HG03565 (cell line): ENCODE measurements at regions not wholly inside any gene's neighbourhood (a gene's known extent, or its start where the extent isn't known, plus 50 kb on each side); places are given as distances from the start of the nearest gene placed in this dataset.
"Not testable (repeated sequence)": the region's sequence is repeated elsewhere in the genome, so short reads cannot be mapped to it uniquely, and the experiment has no call there.

ENCODE experiments used
- ATAC-seq: cut with Tn5 transposase; IDR thresholded peaks from one replicate; pipeline ENCODE4 v1.9.1; 2021; ENCODE audit warnings: mild to moderate bottlenecking, moderate library complexity; ENCODE audit not compliant: unreplicated experiment

DNA sequence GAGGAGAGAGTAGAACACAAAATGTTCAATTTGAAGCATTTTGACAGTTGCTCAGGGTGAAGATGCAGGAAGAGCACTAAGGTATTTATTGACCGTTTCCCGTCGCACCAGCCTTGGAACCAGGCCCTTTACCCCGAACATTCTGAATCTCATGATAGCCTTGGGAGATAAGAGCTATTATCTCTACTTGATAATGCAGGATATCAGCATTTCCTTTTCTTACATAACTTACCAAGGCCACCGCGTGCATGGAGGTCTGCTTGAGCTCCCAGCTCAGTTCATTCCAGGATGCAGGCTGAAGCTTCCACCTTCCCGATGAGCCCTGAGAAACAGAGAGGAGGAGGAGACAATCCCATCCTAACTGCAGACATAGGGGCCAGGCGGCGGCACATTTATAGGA is 324.2 kb upstream of the COBL start:
- ATAC-seq: no peak

DNA sequence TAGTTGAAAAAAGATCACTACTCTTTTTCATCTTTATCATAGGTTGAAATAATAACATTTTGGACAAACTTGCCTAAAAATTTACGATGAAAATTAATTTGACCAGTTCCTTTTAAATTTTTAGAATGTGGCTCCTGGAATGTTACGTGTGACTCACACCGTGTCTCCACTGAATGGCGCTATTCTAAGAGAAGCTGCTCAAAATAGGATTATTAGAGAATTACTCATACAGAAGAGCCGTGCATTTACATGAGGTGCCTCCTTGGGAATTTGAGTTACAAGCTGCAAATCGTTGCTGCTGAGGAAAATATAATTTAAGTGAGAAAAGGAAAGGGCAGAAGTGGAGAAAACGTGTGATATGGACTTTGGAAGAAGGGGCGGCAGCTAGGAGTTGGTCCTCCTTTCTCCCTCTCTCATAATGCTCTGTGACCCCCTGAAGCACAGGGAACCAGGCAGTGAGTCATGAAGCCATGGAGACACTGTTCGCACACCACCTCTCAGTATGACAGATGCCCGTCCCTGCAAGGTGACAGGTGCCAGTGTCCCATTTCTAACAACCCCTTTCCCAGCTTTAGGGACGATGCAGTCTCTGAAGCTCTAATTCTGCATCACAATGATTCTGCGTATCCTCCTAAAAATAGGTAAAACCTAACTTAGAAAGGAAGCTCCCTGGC is 323.2 kb upstream of the COBL start:
- no peak for ATAC-seq

DNA sequence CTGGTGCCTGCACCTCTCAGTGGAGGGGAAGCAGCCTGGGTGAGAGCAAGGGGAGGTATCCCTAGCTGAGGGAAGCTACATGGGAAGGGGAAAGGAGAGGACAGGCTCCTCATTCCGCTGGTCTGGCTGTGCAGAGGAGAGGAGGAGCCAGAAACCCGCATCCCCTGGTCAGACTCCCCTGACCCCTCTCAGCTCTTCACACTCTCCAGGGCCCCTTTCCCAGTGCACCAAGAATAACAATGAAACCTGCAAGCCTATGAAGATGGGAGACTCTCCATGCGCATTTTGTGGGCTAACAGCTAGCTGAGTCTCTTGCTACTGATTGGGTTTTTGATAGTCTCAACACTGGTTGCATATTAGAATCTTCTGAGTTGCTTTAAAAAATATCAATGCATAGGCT is 319.9 kb upstream of the COBL start:
- no peak for ATAC-seq

DNA sequence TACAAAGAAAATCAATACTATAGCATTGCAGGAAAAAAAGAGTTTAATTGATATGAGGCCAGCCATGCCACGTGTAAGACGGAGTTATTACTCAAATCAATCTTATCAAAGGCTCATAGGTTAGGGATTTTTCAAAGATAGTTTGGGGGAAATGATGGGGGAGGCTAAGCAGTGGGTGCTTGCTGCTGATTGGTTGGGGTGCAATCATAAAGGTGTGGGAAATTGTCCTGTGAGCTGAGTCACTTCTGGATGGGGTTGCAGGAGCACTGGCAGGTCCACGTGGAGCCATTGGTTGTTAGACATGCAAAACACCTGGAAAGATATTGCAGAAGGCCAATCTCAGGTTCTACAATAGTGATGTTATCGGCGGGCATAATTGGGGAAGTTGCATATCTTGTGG is 319.2 kb upstream of the COBL start:
- ATAC-seq: no peak

DNA sequence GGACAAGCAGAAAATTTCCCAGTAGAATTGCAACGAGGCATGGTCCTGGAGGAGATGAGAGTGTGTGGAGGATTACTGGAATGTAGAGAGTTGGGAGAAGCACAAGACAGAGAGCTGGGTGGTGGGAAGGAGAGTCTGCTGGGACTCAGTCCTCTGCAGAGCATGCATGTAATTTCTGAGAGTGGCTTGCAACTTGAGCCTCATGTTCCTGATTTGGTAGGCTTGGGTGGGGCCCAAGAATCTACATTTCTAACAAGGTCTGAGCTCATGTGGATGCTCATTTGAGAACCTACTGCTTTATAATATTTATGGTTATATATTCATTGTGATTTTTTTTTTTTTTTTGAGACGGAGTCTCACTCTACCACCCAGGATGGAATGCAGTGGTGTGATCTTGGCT is 317.9 kb upstream of the COBL start:
- no peak for ATAC-seq

DNA sequence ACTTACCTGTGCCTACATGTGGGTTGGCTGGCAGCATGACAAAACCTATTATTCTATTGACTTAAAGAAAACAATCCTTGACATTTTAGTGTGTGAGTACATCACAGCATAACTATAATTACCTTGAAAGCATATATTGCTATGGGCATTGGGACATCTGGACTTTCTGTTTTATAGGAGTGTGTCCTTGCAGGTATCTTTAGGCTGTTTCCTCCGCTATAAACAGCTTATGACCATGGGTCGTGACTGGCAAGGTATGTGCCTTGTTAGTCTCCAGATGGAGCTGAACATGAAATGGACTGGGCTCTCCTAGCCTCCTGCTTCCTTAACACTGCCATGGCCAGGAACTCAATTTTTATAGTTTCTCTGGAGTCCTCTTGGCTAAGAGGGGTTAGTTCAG is 317.4 kb upstream of the COBL start:
- no peak for ATAC-seq

DNA sequence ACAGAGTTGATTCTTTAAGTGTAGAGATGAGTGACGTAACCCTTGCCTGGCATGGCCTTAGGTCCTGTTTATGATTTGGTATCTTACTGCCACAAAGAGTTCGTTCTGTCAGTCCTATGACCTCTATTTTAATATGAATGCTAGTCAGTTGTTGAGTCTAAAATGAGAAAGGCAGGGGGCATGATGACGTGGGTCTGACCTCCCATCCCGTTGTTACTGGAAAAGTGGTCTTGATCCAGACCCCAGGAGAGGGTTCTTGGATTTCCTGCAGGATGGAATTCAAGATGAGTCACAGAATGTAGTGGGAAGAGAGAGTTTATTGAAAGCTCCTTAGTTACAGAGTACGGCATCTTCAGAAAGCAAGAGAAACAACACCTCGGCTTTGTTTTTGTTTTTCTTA is 317.0 kb upstream of the COBL start:
- ATAC-seq: no peak

DNA sequence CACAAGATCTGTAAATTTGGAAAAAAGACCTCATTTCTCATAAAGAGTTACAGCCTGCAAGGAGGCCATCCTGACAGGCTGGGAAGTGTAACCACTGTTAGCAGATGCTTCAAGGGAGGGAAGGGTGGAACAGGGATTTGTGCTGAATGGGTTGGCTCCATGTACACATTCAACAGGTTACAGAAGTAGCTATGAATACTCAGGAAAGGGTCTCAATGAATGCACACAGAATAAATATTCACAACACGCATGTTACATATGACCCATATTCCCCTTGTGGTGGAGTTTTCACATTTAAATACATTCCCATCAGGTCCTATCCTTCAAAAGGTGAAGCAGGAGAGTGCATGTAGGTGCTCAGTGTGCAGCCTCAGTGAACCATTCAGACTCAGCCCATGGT is 316.4 kb upstream of the COBL start:
- ATAC-seq: no peak

DNA sequence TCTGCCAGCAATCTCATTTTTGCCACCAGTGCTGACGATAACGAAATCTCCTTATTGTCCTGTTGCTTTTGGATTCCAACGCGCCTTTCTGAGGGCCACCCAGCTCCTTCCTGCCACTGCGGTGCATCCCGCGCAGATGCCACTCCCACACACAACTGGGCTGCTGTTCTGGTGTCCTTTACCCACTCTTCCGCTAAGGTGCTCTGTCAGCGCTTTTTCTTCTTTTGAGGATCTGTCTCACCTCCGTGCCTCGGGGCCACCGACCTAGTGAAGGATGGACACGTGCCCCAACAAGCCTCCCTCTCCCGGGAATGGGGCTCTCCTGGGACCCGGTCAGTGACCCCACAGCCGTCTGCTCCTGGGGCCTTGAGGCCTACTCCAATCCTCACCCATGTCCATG is 314.3 kb upstream of the COBL start:
- ATAC-seq: no peak

DNA sequence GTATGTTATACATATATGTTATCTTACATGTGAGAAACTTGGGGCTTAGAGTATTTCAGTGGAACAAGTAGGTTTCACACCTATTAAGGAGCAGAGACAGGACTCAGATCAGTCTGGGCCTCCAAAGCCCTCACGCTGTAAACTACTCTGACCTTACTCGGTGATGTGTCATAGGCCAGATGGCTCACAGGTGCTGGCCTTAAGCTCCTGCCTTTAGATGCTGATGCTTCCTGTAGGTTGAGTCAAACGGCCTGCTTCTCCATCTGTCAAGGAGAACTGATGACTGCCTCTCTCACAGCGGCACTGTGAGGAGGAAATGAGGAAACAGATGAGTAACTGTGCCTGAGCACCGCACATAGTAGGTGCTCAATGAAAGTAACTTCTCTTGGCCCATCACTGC is 312.6 kb upstream of the COBL start:
- no peak for ATAC-seq

DNA sequence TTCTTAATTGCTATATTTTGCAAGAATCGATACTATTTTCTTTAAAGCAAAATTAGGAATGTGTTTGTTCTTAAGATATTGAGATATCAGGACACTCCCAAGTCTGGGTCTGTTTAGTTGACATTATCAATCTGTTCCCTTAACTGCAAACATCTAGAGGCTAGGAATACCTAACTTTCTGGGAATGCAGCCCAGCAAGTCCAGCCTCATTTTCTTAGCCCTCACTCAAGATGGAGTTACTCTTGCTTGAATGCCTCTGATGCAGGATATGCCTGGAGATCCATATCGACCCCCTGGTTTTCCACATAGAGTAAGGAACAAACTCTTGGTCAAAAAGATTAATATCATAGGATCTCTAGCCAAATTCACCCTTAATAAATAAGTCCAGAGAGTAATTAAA is 305.3 kb upstream of the COBL start:
- ATAC-seq: no peak

DNA sequence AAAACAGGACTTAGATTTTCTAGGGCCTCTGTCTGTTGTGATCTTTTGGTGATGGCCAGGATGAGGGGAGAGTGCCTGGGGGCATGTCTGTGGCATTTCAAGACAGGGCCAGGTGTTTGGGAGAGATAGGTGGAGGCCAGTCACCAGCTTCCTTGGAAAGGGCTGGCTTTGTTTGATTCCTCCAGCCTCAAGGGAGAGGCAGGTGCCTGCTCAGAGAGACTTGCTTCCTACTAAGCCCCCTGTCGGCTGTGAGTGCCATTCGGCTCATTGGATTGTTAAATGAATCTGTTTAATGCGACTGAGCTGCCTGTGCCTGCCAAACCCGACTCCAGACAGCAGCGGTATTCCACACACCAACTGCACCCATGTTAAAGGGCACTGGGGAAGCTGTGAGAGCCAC is 304.1 kb upstream of the COBL start:
- ATAC-seq: no peak

DNA sequence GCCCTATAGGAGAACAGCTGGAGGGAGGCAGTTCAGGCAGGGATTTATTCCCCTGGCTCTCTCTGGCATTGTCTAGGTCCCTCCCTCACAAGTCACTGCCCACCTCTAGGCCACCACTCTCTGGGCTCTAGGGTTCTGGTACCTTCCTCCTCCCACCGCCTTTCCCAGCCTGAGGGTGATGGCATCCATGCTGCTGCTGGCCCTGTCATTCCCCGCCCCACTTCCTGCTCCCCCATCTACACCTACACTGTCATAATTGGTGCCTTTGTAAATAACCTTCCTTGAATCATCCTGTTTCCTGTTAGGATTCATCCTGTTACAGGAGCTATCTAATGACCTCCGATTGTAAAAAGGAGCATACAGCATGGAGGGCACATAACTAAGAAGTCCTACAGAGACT is 303.3 kb upstream of the COBL start:
- ATAC-seq: no peak

DNA sequence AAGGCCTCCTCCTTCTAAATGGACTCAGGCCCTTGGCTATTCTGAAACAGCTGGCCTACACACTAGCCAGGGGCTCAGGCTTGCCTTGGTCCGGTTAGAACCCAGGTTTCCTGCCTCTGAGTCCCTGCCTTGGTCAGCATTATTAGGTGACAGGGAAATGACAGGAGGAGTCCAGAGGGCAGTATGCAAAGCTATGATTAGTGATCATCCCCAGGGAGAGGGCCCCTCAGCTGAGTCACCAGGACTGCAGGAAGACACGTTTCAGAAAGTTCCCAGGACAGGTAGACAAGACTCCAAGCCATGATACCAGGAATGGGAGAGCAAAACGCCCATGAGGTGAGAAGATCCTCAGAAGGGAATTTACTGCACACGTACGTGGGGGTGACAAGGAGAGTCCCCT is 301.1 kb upstream of the COBL start:
- ATAC-seq: no peak

DNA sequence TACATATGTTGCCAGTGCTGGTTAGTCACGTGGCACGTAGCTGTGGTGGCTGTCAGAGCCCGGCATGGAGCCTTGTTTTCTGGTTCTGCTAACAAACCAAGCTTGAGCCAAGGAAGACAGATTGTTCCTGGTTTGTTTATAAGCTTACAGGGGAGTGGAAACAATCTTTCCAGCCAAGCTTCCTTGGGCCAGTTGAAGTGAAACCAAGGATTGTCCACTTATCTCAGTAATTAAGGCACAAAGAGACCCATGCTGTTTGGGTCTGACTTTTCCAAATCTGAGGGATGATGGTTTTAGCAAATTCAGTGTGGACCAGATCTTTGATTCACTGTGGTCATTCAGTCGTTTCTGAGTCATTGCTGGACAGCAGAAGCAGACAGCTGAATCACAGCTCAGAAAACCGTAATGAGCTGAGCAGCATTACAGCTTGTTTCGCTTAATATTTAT is 297.3 kb upstream of the COBL start:
- ATAC-seq: no peak

DNA sequence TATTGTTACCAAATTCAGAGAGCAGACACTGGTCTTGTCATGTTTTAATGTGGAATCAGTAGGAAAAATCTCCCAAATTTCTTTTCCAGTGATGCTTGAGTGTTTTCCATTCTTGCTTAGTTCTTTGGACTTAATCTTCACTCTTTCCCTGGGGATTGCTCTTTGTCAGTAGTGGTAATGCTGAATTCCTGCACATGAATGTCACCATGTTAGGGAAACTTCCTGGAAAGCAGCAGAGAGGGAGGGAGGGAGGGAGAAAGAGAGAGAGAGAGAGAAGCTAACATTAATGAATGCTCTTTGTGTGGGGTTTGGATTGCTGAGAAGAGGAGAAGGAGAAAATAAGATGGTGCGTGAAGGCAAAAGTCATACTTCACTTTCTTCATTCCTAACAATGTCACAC is 295.3 kb upstream of the COBL start:
- no peak for ATAC-seq

DNA sequence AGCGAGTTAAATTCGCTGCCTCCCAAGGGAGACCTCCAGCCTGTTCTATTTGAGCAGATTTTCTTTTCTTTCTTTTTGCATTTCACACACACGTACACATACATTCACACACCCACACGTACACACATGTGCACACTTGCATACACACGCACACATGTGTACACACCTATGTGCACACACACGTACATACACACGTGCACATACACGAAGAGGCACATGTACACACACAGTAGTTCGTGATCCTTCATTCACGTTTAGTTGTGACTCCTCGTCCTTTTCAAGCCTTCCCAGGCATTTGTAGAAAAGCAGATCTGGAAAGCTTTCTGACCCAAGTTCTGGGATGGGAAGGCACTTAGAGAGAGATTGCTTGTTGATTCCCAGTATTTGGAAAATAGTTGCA is 290.8 kb upstream of the COBL start:
- ATAC-seq: no peak

DNA sequence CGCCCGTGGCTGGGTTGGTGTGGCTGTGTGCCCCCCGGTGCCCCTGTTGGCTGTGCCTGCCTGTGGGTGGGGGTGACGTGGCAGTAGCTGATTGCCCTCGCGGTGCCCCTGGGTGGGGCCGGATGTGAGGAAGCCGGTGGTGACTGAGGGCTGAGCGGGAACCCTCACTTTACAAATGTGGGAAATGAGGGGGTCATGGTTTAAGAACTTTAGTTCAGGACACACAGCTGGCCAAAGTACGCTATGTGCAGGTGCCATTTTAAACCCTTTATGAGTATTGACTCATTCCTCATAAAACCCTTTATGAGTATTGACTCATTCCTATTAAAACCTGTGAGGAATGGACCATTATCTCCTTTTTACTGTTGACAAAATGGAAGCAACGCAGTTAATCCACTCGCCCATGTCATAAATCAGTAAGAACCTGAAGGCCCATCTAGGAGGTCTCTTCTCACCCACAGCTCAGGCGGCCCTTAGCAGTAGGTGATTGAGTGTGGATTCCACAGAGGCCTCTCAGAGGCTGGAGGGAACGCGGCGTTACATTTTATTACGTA is 290.1 kb upstream of the COBL start:
- ATAC-seq: no peak

DNA sequence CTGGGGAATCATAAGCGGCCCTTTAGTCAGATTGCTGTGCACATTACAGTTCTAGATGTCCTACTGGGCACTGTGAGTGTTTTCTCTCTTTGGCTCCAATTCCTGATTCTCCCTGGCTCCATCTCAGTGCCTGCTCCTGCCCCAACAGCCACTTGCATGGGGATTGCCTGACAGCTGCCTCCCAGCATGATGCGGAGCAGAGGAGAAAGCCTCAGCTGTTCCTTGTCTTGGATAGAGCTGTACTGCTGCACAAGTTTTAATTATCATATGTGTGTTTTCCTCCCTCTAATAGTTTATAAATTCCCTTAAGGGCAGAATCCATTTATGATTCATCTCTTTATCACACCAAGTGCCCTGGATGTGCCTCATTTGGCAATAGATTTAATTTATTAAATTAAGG is 285.8 kb upstream of the COBL start:
- no peak for ATAC-seq

DNA sequence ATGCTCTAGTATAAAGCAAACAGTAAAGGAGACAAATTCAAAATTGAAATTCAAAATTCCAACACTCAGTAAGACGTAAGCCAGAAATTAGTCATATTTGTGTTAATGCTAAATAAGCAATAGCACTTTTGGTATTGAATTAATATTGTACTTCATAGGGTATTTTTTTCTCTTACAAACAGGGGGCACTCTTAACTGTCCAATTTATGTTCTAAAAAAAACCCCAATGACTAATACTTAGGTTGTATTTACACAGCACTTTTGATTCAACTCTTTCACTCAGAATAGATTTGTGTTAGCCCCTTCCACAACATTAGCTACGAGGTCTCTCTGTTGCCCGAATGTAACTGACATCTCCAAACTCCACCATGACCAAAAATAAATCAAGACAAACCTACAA is 284.9 kb upstream of the COBL start:
- no peak for ATAC-seq

DNA sequence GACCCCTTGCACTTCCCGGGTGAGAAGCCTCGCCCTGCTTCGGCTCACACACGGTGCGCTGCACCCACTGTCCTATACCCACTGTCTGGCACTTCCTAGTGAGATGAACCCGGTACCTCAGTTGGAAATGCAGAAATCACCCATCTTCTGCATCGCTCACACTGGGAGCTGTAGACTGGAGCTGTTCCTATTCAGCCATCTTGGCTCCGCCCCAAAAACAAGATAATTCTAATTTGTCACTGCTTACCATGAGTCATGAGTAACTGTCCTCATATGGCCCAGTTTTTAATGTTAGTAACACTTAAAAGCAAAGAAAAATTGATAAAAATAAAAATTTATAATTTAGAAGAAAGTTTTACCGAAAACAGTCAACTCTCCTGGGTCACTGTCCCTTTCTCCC is 283.3 kb upstream of the COBL start:
- not testable (repeated sequence) for ATAC-seq

DNA sequence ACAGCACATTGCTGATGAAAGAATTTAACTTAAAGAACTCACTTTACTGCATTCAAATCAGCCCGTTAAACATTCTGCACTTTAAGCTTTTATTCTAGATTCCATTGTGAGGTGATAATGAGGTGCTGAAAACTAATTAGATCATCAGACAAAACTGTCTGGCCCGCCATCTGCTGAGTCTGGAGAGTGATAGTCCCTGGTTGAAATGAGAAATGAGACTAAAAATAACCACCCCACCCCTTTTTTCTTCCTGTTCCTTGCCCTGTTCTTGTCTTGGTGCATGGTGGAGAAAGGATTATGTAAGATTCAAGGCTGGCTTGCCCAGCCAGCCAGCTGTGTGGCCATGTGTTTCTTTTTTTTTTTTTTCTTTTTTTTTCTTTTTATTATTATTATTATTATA is 277.0 kb upstream of the COBL start:
- no peak for ATAC-seq
